GM19452 (cell line): ENCODE measurements at regions not wholly inside any gene's neighbourhood (a gene's known extent, or its start where the extent isn't known, plus 50 kb on each side); places are given as distances from the start of the nearest gene placed in this dataset.
"Not testable (repeated sequence)": the region's sequence is repeated elsewhere in the genome, so short reads cannot be mapped to it uniquely, and the experiment has no call there.

ENCODE experiments used
- ATAC-seq: cut with Tn5 transposase; IDR thresholded peaks from one replicate; pipeline ENCODE4 v1.9.1; 2021; ENCODE audit not compliant: unreplicated experiment

DNA sequence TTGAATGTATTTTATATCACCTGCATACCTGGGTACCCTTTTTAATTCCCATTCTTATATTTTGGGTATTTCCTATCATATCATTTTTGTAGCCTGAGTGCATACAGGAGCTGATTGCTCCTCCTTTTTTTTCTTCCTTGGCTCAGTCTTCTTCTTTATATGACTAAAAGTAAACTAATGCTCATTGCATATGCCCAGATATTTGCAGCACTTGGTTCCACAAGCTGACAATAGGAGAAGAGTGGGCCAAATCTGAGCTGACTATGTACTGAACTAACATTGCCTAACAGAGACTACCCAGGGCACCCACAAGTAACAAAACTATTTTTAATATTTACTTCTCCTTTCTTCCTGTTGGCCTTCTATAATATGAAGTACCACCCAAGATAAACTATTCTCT is 131.7 kb upstream of the SPOPL start:
- ATAC-seq: no peak

- peak; percentile 58 for ATAC-seq
Observed at GRCh38 chr2:138373993-138374408, 127.6 kb upstream of the SPOPL start.

- no peak for ATAC-seq
Observed at GRCh38 chr2:138381373-138381772, 120.2 kb upstream of the SPOPL start.

- no peak for ATAC-seq
Observed at GRCh38 chr2:138382672-138383071, 118.9 kb upstream of the SPOPL start.

DNA sequence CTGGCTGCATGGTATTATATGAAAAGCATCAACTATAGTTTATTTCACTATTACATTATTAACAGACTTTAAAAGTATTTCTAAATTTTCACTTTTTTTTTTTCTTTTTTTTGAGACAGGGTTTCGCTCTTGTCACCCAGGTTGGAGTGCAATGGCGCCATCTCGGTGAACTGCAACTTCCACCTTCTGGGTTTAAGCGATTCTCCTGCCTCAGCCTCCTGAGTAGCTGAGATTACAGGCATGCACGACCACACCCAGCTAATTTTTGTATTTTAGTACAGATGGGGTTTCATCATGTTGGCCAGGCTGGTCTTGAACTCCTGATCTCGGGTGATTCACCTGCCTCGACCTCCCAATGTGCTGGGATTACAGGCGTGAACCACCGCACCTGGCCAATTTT is 115.4 kb upstream of the SPOPL start:
- ATAC-seq: not testable (repeated sequence)

GRCh38 chr2:138389063-138389462 is 112.5 kb upstream of the SPOPL start:
- ATAC-seq: no peak

- no peak for ATAC-seq
Observed at GRCh38 chr2:138390316-138390945, 111.1 kb upstream of the SPOPL start.

DNA sequence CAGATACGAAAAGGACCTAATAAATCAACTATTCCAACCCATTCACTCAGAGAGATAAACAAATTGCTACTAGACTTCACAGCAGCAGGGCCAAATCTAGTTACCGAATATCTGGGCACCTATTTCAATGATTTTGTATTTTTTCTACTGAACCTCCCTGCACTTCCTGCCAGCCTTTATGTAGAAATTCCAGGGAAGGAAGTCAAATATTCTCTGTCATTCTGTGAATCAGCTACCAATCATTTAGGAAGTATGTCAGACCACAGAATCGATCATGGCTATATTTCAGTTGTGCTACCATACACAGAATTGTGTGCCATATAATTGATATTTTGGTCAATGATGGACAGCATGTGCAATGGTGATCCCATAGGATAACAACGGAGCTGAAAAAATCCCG is 109.6 kb upstream of the SPOPL start:
- ATAC-seq: no peak

DNA sequence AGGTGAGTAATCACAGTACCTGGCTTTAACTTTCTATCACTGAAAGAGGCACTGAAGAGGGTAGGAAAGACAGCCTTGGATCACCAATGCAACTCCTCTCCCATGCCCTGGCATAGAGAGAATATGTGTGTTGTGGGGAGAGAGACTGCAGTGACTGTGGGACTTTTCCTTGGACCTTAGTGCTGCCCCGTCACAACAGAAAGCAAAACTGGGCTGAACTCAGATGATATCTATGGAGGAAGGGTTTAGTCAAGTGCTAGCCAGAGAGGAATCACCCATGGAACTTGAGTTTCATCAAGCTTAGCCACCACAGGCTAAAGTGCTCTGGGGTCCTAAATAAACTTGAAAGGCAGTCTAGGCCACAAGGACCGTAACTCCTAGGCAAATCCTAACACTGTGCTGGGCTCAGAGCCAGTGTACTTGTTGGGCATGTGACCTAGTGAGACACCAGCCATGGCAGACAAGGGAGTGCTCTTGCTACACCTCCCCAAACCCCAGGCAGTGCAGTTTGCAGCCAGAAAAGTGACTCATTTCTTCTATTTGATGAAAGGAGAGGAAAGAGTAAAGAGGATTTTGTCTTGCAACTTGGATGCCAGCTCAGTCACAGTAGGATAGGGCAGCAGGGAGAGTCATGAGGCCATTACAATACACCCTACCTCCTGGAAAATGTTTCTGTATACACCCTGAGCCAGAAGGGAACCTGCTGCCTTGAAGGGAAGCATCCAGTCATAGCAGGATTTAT is 105.8 kb upstream of the SPOPL start:
- ATAC-seq: no peak

DNA sequence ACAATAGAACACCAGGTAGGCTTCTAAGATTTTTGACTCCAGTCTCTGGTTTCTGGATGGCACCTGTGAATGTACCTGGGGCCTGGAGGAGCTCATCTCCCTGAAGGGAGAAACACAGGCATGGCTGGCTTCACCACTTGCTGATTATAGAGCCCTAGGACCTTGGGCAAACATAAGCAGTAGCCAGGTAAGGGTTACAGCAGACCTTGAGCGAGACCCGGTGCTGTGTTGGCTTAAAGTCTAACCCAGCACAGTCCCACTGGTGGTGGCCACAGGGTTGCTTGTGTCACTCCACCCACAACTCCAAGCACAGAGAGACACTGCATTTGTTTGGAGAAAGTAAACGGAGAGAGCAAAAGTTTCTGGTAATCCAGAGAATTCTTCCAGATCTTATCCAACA is 104.7 kb upstream of the SPOPL start:
- no peak for ATAC-seq

DNA sequence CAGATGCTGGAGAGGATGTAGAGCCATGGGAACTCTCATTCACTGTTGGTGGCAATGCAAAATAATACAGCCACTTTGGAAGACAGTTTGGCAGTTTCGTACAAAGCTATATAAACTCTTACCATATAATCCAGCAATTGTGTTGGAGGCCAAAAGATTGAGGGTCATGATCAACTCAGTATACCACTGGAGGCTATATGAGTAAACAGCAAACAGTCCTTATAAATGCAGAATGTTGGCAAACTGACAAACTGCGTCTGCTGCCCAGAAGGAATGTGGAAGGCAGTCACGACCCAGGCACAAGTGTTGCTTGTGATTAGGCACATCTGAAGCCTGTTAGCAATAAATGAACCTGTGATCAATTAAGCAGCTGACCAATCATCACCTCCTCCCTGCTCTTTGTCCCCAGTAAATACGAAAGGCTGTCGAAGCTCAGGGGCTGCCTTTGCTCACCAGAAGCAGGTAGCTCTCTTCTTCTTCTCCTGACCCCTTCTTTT is 98.1 kb upstream of the SPOPL start:
- no peak for ATAC-seq

DNA sequence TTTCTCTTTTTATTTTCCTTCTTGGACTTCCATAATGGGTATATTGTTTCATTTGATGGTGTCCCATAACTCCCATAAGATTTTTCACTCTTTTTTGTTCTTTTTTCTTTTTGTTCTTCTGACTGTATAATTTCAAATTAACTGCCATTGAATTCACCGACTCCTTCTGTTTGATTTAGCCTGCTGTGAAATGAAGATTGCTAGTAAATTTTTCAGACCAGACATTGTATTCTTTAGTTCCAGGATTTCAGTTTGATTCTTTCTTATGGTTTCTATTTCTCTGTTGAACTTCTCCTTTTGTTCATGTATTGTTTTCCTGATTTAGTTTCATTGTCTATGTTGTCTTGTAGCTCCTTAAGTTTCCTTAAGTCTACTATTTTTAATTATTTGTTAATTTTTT is 87.6 kb upstream of the SPOPL start:
- no peak for ATAC-seq

DNA sequence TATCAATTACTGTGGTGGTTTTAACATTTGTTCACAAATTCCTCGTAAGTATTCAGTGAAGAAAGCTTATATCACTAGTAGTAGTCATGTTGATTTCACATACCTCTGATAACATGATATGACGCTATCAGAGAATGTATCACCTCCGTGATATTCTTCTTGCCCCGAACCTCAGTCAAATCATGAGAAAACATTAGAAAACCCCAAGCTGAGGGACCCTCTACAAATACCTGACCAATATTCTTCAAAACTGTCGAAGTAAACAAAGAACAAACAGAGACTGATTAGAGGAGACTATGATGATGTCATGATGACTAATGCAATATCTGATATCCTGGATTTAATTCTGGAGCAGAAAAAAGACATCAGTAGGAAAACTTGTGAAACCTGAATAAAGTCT is 85.6 kb upstream of the SPOPL start:
- no peak for ATAC-seq

DNA sequence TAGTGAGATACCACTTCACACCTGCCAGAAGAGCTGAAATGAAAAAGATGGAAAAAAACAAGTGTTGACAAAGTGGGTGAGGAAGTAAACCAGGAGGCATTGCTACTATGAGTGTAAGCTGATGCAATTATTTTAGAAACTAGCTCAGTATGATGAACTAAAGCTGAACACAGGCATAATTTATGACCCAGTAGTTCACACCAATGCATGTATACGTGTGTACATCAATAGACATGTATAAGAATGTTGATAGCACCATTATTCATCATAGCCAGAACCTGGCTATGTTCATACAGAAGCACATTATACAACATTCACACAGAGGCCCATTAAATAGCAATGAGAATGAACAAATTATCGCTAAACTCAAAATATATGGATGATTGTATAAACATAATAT is 83.1 kb upstream of the SPOPL start:
- no peak for ATAC-seq

DNA sequence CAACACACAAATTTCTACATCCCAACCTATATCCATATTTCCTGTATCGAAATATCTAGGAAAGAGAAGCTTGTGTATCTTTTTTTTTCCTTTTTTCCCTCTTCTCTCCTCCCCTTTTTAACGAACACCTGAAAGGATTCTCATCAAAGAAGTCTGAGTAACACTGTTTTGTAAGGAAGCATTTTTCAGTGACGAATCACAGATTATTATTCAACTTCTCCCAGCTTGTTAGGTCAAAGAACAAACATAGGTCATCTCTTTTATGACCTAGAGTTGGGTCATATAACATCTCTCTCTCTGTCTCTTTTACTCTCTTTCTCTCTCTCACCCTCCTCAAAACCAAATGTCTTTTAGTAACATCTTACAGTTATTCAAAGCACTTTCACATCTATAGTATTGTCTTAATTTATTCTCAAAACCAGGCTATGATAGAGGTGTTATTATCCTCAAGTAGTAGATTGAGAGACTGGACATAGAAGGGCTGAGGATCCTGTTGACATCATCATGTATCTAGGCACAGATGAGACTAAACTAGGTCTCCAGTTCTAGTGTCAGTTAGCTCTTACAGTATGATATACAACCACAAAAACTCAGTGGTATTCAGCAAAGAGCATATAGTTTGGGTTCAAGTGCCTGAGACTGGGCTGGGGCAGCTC is 80.1 kb upstream of the SPOPL start:
- ATAC-seq: no peak

DNA sequence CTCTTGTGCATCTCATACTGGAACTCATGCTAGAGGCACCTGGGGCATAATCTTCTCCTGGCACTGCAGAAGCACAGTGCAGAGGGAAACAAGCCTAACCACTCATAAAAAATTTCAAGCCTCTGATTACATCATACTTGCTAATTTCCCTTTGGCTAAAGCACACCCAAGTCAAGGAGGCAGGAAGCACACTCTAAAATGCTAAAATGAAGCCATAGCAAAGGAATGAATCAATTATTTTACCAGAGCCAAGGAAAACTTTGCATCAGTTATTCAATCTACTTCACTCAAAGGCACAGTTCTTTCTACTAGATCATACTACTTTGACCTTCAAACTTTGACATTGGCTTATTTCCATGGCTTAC is 79.6 kb upstream of the SPOPL start:
- ATAC-seq: no peak

- no peak for ATAC-seq
Observed at GRCh38 chr2:138423198-138423597, 78.4 kb upstream of the SPOPL start.

GRCh38 chr2:138423745-138424144 is 77.8 kb upstream of the SPOPL start:
- ATAC-seq: no peak

DNA sequence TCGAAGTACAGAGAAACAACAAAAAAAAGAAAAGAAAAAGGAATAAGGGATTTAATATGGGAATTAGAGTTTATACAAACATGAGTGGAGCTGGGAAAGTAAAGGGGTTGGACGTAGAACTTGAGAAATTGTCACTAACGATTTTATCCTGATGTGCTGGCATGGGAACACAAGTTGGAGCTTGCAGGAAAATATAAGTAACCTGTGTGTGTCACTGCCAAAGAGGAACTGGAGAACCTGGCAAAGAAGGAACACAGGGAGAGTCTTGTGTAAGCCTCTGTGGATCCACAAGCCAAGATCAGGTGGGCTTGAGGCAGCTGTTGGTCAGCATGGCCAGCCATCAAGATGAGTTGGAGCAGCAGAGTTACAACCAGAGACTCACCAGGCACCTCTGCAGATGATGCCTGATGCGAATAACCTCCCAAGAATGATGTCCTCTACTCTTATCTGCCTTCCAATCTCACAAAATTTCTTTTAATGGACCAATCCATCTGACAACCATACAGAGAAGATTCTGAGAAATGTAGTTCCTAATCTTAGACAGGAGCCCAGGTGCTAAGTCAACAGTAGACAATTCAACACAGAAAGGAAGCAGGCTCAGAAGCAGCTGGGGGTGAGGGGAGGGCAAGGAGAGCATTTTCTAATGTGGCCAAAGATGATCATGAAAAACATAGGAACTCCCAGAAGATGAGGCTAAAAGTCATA is 77.0 kb upstream of the SPOPL start:
- ATAC-seq: no peak

DNA sequence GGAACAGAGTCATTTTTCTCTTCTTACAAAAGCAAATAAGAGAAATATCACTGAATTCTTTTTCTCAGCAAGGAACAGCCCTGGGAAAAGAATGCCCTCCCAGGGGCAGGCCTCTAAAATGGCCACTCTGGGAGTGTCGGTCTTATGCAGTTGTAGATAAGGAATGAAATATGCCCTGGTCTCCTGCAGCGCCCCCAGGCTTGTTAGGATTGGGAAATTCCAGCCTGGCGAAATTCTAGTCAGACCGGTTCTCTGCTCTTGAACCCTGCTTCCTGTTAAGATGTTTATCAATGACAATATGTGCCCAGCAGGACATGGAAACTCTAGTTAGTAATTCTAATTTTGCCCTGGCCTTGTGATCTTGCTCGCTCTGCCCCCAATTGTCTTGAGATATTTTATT is 75.5 kb upstream of the SPOPL start:
- not testable (repeated sequence) for ATAC-seq

- no peak for ATAC-seq
Observed at GRCh38 chr2:138428710-138429440, 72.7 kb upstream of the SPOPL start.
